ENCODE measurements at regions not wholly inside any gene's neighbourhood (a gene's known extent, or its start where the extent isn't known, plus 50 kb on each side); places are given as distances from the start of the nearest gene placed in this dataset.
"Not testable (repeated sequence)": the region's sequence is repeated elsewhere in the genome, so short reads cannot be mapped to it uniquely, and the experiment has no call there.

DNA sequence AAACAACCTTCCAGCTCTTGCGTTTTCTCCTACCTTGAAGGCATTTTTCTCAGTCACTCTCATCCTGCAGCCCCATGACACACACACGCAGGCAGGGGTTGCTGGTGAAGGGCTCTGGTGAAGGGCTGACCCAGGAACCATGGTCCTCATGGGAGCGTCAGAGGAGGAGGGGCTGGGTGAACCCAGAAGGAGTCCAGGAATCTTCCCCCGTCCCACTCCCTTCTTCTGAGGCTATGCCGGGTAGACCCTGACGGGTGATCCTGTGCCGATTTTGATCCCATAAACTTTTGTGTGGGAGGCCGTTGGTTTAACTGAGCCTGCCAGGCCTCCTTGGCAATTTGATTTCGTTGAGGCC lies 278.4 kb upstream of the FOXF1 start:
- DNase-seq (ENCODE audit: low spot score): no peak

DNA sequence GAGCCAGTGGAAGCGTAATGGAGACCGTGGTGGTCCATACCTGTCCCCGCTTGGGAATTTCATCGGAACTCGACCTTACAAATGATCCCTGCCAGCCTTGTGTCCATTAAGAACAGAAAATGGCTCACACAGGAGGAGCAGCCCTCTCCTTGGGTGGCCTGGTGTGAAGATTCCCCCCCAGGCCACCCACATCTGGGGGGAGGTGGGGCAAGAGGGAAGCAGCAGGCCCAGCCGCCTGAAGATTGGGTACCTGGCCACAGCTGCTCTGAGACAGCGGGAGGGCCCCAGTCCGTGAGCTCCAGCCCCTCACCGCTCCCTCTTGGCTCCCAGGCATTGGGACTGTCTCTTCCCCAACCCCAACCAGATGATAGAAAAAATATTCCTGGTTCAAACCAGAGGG lies 277.8 kb upstream of the FOXF1 start:
- no peak for DNase-seq (ENCODE audit: low spot score)

DNA sequence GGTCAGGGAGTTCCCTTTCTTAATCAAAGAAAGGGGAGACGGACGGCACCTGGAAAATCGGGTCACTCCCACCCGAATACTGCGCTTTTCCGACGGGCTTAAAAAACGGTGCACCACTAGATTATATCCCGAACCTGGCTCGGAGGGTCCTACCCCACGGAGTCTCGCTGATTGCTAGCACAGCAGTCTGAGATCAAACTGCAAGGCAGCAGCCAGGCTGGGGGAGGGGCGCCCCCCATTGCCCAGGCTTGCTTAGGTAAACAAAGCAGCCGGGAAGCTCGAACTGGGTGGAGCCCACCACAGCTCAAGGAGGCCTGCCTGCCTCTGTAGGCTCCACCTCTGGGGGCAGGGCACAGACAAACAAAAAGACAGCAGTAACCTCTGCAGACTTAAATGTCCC lies 276.8 kb upstream of the FOXF1 start:
- not testable (repeated sequence) for DNase-seq (ENCODE audit: low spot score)

DNA sequence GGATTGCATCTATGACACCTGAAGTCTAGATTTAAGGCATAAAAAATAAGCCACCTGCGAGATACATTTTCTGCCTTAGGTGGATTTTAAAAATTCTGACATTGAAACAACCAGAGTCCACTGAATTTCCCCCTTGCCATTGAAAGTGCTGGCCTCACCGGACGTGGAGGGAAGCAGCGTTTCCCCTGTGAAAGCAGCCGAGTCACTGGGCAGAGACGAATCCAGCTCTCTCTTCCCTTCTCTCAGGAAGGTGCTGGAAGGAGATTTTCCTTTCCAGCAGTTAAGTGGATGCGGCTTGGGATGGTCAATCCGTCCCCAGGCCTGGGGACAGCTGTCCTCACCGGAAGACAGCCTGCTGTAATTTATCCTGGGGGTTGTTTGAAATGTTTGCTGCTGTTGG lies 270.9 kb upstream of the FOXF1 start:
- no peak for DNase-seq (ENCODE audit: low spot score)

DNA sequence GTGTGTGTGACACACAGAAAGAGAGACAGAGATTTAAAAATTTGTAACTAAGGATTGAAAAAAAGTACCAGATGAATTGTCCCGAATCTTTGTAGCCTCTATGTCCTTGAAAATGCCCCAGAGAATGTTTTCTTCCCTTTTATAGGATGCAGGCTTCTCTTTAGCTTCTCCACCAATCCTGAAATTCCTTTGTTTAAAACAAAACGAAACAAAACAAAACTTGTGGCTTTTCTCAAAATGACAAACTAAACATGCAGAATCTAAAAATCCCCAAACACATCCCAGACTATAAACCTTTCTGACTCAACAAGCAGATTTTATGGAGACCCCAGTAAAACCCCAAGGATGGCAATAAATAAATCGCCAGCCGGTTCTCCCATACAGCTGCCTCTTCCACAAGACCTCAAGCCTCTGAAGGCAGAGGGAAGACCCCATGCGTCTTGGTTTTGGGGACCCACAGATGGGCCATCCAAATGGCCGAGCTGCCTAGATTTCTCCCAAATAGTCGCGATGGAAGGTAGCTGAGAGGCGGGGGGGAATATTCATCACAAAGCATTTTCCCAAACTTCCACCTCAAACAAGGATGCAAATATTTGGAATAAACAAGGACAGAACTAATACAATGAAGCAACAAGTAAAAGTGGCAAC lies 269.5 kb upstream of the FOXF1 start:
- no peak for DNase-seq (ENCODE audit: low spot score)

DNA sequence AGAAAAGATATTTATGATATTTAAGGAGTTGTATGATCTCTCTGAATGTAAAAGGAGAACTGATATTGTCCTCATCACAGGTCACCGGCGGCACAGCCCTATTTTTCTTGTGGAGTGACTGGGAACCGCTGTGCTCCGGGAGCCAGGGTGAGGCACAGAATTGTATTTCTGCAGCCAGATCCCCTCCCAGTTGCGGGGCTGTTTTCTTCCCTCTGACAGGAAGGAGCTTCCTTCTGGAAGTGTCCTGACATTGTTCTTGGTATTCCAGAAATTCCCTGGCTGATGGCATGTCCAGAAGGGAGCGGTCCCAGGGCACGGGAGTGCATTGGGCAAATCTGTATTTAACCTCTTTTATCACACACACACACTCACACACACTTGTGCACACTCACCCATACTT lies 268.6 kb upstream of the FOXF1 start:
- DNase-seq (ENCODE audit: low spot score): no peak

DNA sequence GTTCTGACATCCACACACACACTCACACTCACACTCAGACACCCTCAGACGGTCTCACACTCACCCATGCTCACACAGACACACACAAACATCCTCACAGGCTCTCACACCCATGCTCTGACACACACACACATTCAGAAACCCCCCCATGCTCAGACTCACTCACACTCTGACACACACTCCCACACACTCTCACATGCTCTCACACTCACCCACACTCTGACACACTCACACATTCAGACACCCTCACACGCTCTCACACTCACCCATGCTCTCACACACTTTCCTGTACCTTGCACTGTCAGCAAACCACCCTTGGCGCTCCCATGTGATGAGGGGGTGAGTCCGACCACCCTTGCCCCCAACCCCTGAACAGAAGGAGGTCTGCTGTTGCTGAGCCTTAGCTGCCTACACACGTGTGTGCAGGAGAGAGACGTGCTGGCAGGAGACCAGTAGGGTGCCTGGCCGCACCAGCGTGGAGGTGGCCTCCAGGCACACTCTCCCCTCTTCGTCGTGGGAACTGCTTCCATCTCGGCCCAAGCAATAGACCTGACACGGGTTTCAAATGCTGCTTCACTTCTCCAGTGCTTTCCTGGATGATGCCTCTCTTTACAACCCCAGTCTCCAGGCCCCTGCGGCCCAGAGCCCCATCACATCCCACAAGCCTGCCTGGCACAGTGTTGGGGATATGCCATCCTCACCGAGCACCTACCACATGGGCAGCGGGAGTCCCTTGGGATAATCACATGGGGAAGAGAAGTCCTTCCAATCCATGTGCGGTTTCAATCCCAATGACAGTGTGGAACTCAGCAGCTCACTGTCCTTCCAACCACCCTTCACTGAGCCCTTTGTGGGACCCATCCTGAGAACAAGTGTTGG lies 267.8 kb upstream of the FOXF1 start:
- no peak for DNase-seq (ENCODE audit: low spot score)

DNA sequence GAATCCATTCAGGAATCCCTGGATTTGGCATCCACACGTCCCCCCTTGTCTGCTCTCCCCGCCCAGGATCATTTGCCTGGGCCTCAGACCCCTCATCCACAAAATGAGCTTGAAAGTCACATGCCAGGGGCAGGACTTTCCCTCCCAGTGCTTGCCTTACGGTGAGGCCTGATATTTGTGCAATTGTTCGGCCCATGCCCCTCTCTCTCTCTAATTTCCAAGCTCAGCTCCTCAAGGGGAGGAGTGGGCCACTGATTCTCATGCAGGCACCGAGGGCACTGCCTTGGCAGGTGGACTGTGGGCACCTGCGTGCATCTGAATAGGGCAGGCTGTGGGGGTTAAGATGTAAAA lies 267.2 kb upstream of the FOXF1 start:
- no peak for DNase-seq (ENCODE audit: low spot score)

DNA sequence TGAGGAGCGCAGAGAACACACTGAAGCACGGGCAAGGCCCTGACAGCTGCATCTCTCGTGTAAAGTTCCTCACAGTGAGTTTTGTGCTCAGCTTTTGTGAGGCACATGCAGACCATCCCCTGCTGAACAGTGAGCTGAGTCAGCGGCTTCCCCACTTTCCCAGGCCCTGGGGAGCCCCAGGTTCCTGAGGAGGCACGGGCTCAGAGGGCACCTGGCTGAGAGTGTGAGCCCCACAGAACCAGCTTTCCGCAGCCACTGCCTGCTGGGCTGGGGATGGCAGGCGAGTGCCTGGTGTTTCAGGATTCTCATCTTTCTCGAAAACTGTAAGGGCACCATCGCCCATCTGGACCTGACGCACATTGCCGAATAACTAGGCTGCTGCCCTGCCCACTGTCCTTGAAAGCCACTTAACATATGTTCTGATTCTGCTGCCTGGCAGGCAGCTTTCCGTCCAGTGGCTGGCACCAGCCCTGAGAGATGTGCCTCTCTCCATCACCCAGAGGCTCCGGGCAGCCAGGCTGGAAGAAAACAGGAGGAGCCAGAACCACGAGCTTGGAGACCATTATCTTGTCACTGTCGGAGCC lies 266.7 kb upstream of the FOXF1 start:
- no peak for DNase-seq (ENCODE audit: low spot score)

DNA sequence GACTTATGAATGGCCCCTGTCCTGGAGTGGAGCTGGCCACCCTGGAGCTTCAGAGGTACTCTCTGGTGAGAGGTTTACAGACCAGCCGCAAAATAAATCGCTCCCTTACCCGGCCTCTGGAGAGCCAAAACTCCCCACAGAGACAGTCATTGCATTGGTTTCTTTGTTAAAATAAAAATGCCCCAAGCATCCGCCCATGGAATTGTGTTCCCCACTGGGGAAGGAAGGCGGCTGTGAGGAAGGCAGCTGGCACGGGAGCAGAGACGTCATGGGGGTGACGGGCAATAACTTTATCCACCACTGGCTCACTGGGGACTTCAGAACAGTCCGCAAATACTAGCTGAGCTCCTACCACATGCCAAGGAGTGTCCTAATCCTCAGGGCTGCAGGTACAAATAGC lies 266.2 kb upstream of the FOXF1 start:
- DNase-seq (ENCODE audit: low spot score): no peak

DNA sequence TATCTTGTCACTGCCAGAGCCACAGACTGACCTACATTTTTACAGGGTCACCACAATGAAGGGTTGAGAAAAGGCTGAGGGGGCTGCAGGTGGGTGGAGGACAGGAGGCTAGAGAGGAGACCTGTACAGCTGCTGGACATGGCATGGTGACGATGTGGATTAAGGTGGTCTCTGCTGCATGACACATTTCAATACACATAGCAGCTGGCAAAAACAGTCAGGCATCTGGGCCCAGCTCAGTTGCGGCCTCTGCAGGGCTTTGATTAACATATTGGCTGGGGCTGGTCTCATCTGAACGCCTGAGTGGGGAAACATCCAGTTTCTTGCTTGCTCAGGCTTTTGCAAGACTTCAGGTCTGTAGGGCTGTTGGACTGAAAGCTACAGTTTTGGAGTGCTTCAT lies 265.4 kb upstream of the FOXF1 start:
- no peak for DNase-seq (ENCODE audit: low spot score)

DNA sequence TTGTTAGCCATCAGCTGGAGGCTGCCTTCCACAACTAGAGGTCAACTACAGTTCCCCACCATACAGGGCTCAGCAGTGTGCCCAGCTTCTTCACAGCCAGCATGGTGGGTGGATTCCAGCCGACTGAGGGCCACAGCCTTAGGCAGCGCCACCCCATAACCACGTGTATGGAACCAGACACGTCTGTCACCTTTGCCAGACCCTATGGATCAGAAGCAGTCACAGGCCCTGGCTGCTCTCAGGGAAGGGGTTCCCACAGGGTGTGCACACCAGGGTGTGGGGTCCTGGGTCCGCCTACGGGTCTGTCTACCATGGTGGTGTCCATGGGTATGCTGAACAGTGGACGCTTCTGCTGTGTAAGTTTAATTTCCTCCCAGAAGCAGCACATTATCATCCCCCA lies 265.0 kb upstream of the FOXF1 start:
- no peak for DNase-seq (ENCODE audit: low spot score)

DNA sequence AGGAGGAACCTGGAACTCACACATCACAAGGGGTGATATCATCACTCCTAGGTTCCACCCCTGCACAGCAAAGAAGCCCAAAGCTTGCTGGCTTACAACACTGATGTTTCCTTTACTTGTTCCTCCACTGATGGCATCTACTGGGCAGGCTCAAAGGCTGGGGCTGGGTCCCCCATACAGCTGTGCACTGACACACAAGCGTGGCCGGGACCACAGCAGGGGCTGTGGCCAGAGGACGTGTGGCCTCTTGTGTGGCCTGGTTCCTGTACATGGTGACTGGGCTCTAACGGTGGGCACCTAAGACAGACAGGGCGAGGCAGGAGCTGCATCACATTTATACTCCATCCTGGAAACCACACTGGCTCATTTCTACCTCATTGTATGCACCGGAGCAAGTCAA lies 264.4 kb upstream of the FOXF1 start:
- no peak for DNase-seq (ENCODE audit: low spot score)

DNA sequence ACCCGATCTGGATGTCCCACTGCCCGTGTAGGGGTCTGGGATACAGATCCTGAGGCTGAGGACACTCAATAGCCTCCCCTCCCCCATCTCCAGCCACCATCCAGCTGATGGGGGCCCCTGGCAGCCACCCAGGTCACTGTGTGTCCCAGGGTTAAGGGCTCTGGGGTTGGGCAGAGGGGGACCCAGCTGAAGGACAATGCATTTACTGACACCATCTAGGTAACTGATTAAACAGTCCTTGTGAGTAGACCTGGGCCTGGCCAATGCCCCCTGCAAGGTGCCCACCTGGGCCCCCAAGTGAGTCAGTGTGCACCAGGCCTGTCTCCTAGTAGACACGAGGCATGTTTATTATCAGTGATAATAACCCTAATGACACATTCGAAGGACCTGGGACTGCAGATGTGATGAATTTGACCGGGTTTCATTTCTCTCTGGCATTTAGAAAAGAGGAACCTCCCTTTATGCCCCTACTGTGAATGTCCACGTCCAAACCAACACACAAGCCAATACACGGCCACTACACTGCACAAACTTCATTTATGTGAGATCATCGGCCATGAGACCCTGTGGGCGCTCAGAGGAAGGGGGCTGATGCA lies 261.9 kb upstream of the FOXF1 start:
- no peak for DNase-seq (ENCODE audit: low spot score)

DNA sequence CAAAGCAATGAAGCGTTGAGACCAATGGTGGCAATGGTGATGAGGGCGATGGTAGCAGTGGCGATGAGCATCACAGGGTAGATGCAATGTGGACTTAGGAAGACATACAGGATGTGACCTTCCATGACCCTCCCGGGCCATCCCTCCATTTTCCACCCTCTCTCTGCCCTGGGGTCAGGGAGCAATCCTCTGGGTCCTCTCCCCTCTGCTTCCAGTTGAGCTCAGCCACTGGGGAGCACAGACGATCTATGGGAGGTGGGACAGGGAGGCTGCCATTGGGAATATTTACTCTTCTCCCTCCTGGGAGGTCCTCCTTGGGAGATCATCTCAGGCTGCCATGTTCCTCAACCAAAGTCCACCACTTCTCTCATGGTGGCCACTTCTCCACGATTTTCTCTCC lies 260.7 kb upstream of the FOXF1 start:
- DNase-seq (ENCODE audit: low spot score): no peak

DNA sequence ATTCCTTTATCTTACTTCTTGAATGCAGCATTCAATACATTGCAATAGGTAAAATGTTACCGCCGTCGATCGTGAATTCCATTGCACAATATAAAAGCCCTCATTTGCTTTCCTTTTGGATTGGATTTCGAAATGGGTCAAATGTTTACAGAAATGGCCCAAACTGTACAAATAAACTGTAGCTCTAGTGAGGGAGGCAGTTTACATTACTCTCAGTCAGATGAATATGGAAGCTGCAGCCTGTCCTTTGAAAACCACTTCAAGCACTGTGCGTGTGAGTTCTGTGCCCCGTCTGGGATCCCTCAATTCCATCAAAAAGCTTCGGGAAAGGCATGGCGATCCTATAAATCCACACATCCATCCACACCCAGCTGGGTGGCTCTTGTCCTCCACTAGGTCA lies 258.6 kb upstream of the FOXF1 start:
- DNase-seq (ENCODE audit: low spot score): no peak

DNA sequence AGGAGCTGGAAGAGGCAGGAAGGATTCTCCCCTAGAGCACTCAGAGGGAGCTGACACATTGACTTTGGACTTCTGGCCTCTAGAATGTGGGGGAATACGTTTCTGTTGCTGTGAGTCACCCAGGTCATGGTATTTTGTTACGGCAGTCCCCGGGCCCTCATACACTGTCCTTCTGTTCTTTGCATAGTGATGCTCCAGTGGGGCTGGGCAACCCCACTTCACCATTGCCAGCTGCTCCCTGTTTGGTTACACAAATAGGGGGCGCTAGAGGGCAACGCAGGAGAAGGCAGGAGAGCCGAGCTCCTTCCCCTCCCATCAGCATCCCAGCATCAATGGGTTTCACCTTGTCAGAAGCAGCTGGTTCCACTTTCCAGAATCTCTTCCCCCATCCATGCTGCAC lies 257.7 kb upstream of the FOXF1 start:
- DNase-seq (ENCODE audit: low spot score): no peak

DNA sequence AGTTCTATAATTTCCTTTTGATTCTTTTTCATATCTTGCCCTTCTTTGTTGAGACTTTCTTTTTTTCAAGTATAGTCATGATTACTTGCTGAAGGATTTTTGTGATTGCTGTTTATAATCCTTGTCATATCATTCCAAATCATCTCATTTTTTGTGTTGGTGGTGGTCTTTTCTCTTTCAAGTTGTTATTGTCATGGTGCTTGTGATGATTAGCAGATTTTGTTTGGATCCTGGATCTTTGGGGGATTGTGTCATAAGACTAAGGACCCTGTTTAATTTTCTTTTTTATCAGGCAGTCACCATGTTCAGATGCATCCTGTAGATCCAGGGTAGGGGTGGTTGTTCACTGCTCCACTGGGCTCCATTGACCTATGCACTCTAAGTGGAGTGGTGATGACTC lies 254.4 kb upstream of the FOXF1 start:
- DNase-seq (ENCODE audit: low spot score): no peak

DNA sequence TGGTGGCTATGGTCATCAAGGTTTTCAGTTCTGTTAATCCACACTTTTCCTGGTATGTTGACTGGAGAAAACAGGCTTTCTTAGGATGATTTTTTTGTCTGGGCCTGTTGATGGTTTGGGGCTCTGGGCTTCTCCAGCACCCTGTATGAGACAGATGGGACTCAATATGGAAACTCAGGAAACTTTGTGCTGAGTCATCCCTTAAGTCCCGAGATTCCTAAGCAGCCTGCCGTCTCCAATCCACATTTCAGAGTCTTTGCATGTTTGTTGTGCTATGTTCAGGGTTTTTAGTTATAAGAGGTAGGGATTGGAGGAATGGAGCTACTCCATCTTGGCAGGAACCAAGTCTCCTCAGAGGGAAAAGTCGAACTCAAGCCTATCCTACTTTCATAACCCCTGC lies 253.3 kb upstream of the FOXF1 start:
- no peak for DNase-seq (ENCODE audit: low spot score)

DNA sequence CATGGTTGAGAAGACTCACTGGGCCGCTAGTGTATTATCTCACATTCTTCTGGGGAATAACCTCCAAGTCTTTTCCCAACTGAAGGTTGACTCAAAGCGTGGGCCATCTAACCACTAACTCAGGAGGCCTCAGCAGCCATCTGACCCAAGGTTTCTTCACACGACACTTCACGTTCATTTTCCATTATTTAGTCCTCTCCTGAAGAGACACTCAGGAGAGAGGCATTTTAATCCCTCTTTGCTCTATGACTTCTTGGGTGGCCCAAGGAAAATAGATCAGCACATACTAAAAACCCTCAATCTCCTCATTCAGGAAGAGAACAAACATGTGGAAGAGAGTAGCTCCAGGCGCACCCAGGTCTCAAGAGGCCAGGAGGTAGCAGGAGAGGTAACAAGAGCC lies 252.8 kb upstream of the FOXF1 start:
- no peak for DNase-seq (ENCODE audit: low spot score)

DNA sequence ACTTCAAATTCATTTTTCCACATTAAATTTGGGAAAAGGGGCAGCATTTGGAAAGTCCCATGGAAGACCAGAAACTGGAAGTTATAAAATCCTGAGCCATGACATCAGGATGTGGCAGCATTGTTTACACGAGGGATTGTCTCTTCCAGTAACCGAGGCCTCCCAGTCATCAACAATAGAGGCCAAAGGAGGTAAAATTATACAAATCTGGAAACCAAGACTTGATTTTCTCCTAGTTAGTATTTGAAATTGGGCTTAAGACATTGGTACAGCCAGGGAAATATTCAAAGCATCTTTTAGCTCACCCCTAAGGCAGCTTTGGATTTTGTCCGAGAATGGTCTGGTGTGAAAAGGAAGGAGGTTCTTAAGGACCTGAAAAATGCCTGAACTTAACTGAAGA lies 251.6 kb upstream of the FOXF1 start:
- no peak for DNase-seq (ENCODE audit: low spot score)

DNA sequence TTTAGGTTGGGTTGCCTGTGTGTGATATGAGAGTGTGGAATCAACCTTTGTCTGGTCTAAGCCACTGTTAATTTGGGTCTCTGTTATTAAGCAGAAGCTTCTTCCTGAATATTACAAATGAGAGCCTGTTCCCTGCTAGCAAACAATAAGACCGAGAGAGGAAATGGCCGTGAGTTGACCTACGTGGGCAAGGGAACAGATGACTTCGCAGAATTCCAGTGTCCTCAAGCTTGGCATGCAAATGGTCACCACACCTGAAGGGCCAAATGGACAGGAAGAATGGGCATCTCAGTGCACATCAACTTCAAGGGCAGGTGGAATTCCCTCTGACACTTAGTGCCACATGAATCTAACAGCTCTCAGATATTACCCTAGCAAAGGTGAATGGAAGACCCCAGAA lies 250.8 kb upstream of the FOXF1 start:
- no peak for DNase-seq (ENCODE audit: low spot score)

DNA sequence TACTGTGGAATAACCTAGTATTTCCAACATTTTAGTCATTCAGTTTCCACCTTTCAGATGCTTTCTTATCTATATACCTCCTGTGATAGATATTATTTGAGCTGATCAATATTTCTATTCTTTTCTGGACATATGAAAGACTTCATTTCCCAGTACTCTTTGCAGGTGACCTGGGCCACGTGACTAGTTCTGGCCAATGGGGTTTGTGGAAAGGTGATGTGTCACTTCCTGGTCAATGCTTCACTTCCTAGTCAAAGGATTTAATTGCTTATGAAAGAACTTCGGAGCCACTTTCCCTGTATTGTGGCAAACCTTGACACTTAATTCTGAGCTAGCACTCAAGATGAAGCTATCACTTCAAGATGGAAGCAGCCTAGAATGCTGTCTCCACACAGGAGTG lies 248.9 kb upstream of the FOXF1 start:
- no peak for DNase-seq (ENCODE audit: low spot score)

Measured in CD4-positive, alpha-beta T cell treated with Interleukin-2 at 100 ng/mL for 4 hours (primary cell).